ENCODE measurements at regions not wholly inside any gene's neighbourhood (a gene's known extent, or its start where the extent isn't known, plus 50 kb on each side); places are given as distances from the start of the nearest gene placed in this dataset.

DNA sequence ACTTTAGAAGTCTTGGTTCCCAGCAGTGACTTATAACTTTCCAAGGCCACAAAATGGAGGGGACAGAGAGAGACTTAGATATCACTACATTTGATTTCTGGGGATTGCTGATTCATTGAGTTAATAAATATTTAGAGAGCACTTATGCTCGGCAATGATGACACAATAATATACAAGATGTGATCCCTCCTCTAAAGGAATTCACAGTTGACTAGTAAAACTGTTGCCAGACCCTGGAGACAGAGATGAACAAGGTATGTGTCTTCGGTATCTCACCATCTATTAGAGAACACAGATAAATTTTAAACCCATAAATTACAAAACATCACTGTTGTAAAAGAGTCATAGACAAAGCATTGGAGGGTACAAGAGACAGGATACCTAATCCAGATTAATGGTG is 437.5 kb downstream of the FOXO1 start:
- TF ChIP-seq, protein P1, sequence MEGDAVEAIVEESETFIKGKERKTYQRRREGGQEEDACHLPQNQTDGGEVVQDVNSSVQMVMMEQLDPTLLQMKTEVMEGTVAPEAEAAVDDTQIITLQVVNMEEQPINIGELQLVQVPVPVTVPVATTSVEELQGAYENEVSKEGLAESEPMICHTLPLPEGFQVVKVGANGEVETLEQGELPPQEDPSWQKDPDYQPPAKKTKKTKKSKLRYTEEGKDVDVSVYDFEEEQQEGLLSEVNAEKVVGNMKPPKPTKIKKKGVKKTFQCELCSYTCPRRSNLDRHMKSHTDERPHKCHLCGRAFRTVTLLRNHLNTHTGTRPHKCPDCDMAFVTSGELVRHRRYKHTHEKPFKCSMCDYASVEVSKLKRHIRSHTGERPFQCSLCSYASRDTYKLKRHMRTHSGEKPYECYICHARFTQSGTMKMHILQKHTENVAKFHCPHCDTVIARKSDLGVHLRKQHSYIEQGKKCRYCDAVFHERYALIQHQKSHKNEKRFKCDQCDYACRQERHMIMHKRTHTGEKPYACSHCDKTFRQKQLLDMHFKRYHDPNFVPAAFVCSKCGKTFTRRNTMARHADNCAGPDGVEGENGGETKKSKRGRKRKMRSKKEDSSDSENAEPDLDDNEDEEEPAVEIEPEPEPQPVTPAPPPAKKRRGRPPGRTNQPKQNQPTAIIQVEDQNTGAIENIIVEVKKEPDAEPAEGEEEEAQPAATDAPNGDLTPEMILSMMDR (IDR thresholded peaks at IDR 0.05; ENCODE audit: insufficient read depth, low read depth, low read length) = no peak
- POLR2A ChIA-PET = no interaction called here

DNA sequence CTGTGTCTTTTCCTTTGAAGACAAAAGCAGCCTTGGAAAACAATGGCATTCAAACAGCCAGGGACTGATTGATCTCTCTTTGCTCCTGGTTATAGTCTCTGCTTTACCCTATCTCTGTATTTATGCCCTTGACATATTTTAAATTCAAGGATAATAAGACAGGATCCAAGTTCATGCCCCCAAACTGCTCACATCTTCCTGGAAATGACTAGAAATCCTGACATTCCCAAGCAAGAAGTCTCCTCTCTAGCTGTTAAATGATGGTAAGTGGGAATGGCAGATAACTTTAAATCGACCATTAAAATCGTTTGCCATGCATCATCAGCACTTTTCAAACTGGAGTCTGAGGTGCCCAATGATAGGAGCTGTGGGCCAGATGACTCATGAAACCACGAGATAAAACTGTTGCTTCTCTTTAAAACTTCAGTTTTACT is 435.6 kb downstream of the FOXO1 start:
- POLR2A ChIA-PET = no interaction called here
- CTCF ChIA-PET = no interaction called here
- Histone ChIP-seq H3K36me3 (ENCODE audit: control insufficient read depth, insufficient read depth, low read length) (no peaks in the 10 kb centered on the region), H3K4me3 (ENCODE audit: low read depth, low read length) (no peak overlapping the region), H3K27me3 (ENCODE audit: control insufficient read depth, insufficient read depth, low read length) (no peaks in the 10 kb centered on the region)
- no peak for DNase-seq (ENCODE audit: low read depth)
- TF ChIP-seq, protein P1 (IDR thresholded peaks at IDR 0.05; ENCODE audit: insufficient read depth, low read depth, low read length) = no peak

More for the DNA sequence above, 437.5 kb downstream of the FOXO1 start:
- no peak overlapping the region for H3K4me3 ChIP-seq (ENCODE audit: low read depth, low read length)
- no peaks in the 10 kb centered on the region for H3K27me3 ChIP-seq (ENCODE audit: control insufficient read depth, insufficient read depth, low read length)
- CTCF ChIA-PET = no interaction called here
- no peak for DNase-seq (ENCODE audit: low read depth)
- no peaks in the 10 kb centered on the region for H3K36me3 ChIP-seq (ENCODE audit: control insufficient read depth, insufficient read depth, low read length)

DNA sequence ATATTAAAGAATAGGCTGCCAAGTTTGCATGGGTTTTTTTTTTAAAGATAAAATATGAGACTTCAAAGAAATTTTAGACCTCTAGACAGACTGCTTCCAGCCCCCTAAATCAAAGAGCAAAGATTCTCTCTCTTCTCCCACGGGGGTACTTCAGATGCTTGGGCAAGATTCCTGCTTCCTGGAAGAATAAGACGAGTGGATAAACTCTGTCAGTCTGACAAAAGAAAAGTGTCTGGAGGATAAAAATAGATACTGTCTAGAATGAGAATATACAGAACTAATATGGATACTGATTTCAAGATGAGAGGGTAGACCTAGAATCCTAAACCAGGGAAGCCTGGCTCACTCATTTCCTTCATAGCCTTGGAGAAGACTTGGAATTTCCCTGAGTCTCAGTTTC is 435.1 kb downstream of the FOXO1 start:
- POLR2A ChIA-PET = no interaction called here
- Histone ChIP-seq H3K36me3 (ENCODE audit: control insufficient read depth, insufficient read depth, low read length) (no peaks in the 10 kb centered on the region), H3K4me3 (ENCODE audit: low read depth, low read length) (no peak overlapping the region), H3K27me3 (ENCODE audit: control insufficient read depth, insufficient read depth, low read length) (no peaks in the 10 kb centered on the region)
- TF ChIP-seq, protein P1 (IDR thresholded peaks at IDR 0.05; ENCODE audit: insufficient read depth, low read depth, low read length) = no peak
- DNase-seq (ENCODE audit: low read depth) = no peak
- CTCF ChIA-PET = interaction anchor here (1.0 kb wide), 1 partner anchor 41 kb away, joined by 3 read pairs; no protein-coding TSS in a partner anchor

DNA sequence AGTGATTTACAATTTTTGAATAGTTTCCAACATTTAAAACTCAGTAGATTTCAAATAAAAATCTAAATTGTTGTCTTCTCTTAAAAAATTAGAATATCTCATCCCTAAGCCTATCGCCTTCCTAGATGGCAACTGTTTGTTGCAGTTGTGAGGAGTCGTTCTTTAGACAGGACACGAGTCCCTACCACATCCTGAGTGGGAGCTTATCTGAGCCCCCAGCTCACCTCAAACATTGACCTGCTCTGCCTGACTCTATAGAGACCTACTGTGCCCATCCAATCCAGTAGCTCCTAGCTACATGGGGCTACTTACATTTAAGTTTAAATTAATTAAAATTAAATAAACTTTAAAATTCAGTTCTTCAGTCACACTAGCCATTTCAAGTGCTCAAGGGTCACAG is 434.7 kb downstream of the FOXO1 start:
- ChIA-PET POLR2A (no interaction called here), CTCF (interaction anchor here (1.0 kb wide), 1 partner anchor 40 kb away, joined by 3 read pairs; no protein-coding TSS in a partner anchor)
- TF ChIP-seq, protein P1 (IDR thresholded peaks at IDR 0.05; ENCODE audit: insufficient read depth, low read depth, low read length) = no peak
- DNase-seq (ENCODE audit: low read depth) = no peak
- no peaks in the 10 kb centered on the region for H3K27me3 ChIP-seq (ENCODE audit: control insufficient read depth, insufficient read depth, low read length)
- H3K36me3 ChIP-seq (ENCODE audit: control insufficient read depth, insufficient read depth, low read length) = no peaks in the 10 kb centered on the region
- H3K4me3 ChIP-seq (ENCODE audit: low read depth, low read length) = no peak overlapping the region

DNA sequence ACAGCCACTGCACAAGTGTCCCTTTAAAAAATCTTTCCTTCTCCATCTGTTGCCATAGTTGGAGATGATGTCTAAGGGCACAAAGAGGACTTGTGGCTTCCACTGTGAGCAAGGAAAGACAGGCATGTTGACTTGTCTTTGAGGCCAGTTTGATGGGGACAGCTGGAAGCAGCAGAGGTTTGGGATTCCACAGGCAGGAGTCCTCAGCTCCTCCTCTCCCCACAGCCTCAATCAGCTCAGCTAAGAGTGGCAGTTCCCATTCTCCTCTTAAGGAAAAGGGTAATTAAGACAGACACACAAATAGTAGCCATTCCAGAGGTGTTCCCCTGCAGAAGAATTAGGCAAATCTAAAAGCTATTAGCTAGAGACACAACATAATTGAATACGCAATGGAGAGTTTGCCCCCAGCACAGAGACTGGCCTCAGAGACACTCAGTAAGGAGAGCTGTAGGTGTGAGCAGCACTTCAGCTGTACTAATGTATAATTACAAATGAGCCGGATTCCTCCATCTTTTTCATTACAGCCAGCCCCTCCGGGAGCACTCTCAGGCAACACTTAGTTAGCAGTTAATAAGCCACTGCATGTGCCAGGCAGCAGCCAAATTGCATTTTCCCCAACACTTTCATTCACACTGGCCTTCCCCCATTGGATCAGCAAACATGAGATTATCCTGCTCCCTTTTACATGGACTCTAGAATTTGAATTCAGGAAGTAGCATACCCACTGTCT is 434.0 kb downstream of the FOXO1 start:
- H3K4me3 ChIP-seq (ENCODE audit: low read depth, low read length) = no peak overlapping the region
- no peaks in the 10 kb centered on the region for H3K27me3 ChIP-seq (ENCODE audit: control insufficient read depth, insufficient read depth, low read length)
- ChIA-PET CTCF (interaction anchor here (1.0 kb wide), 1 partner anchor 40 kb away, joined by 3 read pairs; no protein-coding TSS in a partner anchor), POLR2A (no interaction called here)
- DNase-seq (ENCODE audit: low read depth) = no peak
- no peaks in the 10 kb centered on the region for H3K36me3 ChIP-seq (ENCODE audit: control insufficient read depth, insufficient read depth, low read length)
- TF ChIP-seq, protein P1 (IDR thresholded peaks at IDR 0.05; ENCODE audit: insufficient read depth, low read depth, low read length) = no peak
